ENCODE measurements at regions not wholly inside any gene's neighbourhood (a gene's known extent, or its start where the extent isn't known, plus 50 kb on each side); places are given as distances from the start of the nearest gene placed in this dataset.

DNA sequence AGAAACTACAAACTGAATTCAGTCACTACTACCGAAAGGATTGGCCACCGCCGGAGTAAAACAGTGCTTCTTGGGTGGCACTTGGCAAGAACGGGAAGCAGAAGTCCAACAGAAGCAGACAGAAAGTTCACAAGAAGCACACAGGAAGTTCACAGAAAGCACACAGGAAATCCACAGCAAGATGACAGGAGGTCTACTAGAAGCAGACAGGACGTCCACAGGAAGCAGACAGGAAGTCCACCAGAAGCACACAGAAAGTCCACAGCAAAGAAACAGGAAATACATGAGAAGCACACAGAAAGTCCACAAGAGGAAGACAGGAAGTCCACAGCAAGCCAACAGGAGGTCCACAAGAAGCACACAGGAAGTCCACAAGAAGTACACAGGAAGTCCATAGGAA is 399.2 kb upstream of the AUTS2 start:
- TF ChIP-seq, protein P1, sequence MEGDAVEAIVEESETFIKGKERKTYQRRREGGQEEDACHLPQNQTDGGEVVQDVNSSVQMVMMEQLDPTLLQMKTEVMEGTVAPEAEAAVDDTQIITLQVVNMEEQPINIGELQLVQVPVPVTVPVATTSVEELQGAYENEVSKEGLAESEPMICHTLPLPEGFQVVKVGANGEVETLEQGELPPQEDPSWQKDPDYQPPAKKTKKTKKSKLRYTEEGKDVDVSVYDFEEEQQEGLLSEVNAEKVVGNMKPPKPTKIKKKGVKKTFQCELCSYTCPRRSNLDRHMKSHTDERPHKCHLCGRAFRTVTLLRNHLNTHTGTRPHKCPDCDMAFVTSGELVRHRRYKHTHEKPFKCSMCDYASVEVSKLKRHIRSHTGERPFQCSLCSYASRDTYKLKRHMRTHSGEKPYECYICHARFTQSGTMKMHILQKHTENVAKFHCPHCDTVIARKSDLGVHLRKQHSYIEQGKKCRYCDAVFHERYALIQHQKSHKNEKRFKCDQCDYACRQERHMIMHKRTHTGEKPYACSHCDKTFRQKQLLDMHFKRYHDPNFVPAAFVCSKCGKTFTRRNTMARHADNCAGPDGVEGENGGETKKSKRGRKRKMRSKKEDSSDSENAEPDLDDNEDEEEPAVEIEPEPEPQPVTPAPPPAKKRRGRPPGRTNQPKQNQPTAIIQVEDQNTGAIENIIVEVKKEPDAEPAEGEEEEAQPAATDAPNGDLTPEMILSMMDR (IDR thresholded peaks at IDR 0.05), result no peak
- TF ChIP-seq POLR2A (IDR thresholded peaks at IDR 0.05), result no peak
